HCT116 (cell line): ENCODE measurements at regions not wholly inside any gene's neighbourhood (a gene's known extent, or its start where the extent isn't known, plus 50 kb on each side); places are given as distances from the start of the nearest gene placed in this dataset.

Experiments
- ATAC-seq: fragments of 200-7000 bp; cut with Tn5 transposase; 2 replicates; pipeline ENCODE4 v1.9.1; 2020; ENCODE audit warnings: mild to moderate bottlenecking, moderate library complexity
- BruUV-seq: library from RNA; stranded (reverse); fragments of 400-500 nt; replicated peaks from 2 replicates; lab custom pipeline; 2021; lab: Mats Ljungman, UMichigan
- CTCF ChIA-PET: fragments of 300-600 bp; sonication (Branson Sonifier 250); formaldehyde crosslinking; loops from one replicate; lab custom pipeline; 2021; ENCODE audit warnings: antibody characterized with exemption; lab: Charles Lee
- POLR2A ChIA-PET: fragments of 300-600, 350-600 bp; sonication (Branson Sonifier 250); formaldehyde crosslinking; loops from one replicate; lab custom pipeline; 2021; ENCODE audit warnings: antibody characterized with exemption; lab: Charles Lee
- RAD21 ChIA-PET, 2 experiments: fragments of 300-600 bp; sonication (Branson Sonifier 250); formaldehyde crosslinking; loops; one replicate each; lab custom pipeline; 2023; ENCODE audit warnings: low total read pairs in 2 of 2; ENCODE audit not compliant: uncharacterized antibody in 2 of 2, unreplicated experiment in 2 of 2, low non-redundant PET in 1 of 2; lab: Charles Lee
- DNase-seq: peaks from one replicate; pipeline ENCODE4 v3.0.0-alpha.2; 2010; ENCODE audit warnings: low read depth, low spot score
- H2AFZ ChIP-seq: fragments of 200-600 bp; shearing (Covaris generic), sonication (generic); 2 replicates; pipeline ENCODE4 v1.6.1; 2017; ENCODE audit warnings: low read depth, mixed run types, mixed read lengths, antibody characterized with exemption, low read length; ENCODE audit not compliant: poor library complexity, severe bottlenecking
- H3K27ac ChIP-seq: 2 replicates; pipeline ENCODE4 v1.5.1; 2012; ENCODE audit warnings: low read depth, low read length
- H3K27me3 ChIP-seq: fragments of 200-600 bp; sonication (generic); 2 replicates; pipeline ENCODE4 v1.6.1; 2016; ENCODE audit warnings: mixed run types, low read length, mixed read lengths; ENCODE audit not compliant: insufficient read depth
- H3K36me3 ChIP-seq, 2 experiments: fragments of 200-500 bp in 1 of 2; fragments of 200-600 bp in 1 of 2; sonication (Bioruptor generic) in 1 of 2; sonication (generic) in 1 of 2; 2 replicates each; pipeline versions ENCODE4 v1.5.1 to v1.6.1; 2014 to 2016; ENCODE audit warnings: low read length in 2 of 2, inconsistent platforms in 1 of 2, mixed read lengths in 1 of 2, mixed run types in 1 of 2; ENCODE audit not compliant: insufficient read depth in 2 of 2, control insufficient read depth in 1 of 2
- H3K4me1 ChIP-seq, 2 experiments: fragments of 200-600 bp in 1 of 2; sonication (generic) in 1 of 2; 2 replicates each; pipeline versions ENCODE4 v1.5.1 to v1.6.1; 2012 to 2017; ENCODE audit warnings: low read length in 2 of 2, inconsistent platforms in 1 of 2, mild to moderate bottlenecking in 1 of 2, mixed read lengths in 1 of 2, mixed run types in 1 of 2, moderate library complexity in 1 of 2; ENCODE audit not compliant: insufficient read depth in 2 of 2, control insufficient read depth in 1 of 2
- H3K4me2 ChIP-seq: fragments of 200-600 bp; sonication (generic); 2 replicates; pipeline ENCODE4 v1.6.1; 2017; ENCODE audit warnings: mixed run types, low read length, mixed read lengths
- H3K4me3 ChIP-seq, 2 experiments: fragments of 200-600 bp in 1 of 2; sonication (generic) in 1 of 2; replicated peaks in 1 of 2; 2 replicates each; pipeline ENCODE4 v1.5.1; 2011 to 2016; ENCODE audit warnings: low read length in 2 of 2, control low read depth in 1 of 2, low read depth in 1 of 2, mild to moderate bottlenecking in 1 of 2, mixed read lengths in 1 of 2, mixed run types in 1 of 2
- H3K79me2 ChIP-seq: fragments of 200-600 bp; sonication (generic); 2 replicates; pipeline ENCODE4 v1.6.1; 2017; ENCODE audit warnings: mild to moderate bottlenecking, mixed run types, low read length, moderate library complexity, mixed read lengths; ENCODE audit not compliant: insufficient read depth
- H3K9ac ChIP-seq: fragments of 200-600 bp; sonication (generic); 2 replicates; pipeline ENCODE4 v1.6.1; 2016; ENCODE audit warnings: low read length, mixed read lengths
- H3K9me2 ChIP-seq: fragments of 200-600 bp; sonication (generic), shearing (Covaris generic); 2 replicates; pipeline ENCODE4 v1.6.1; 2017; ENCODE audit warnings: mixed run types, mild to moderate bottlenecking, moderate library complexity; ENCODE audit not compliant: insufficient read depth
- H3K9me3 ChIP-seq, 2 experiments: fragments of 200-500 bp in 1 of 2; fragments of 200-600 bp in 1 of 2; sonication (Bioruptor generic) in 1 of 2; sonication (generic) in 1 of 2; 2 replicates each; pipeline ENCODE4 v1.6.1; 2014 to 2017; ENCODE audit warnings: low read length in 2 of 2, mixed read lengths in 2 of 2, inconsistent platforms in 1 of 2, low read depth in 1 of 2, mild to moderate bottlenecking in 1 of 2, mixed run types in 1 of 2, moderate library complexity in 1 of 2; ENCODE audit not compliant: control insufficient read depth in 1 of 2, insufficient read depth in 1 of 2
- H4K20me1 ChIP-seq: fragments of 200-600 bp; sonication (generic), shearing (Covaris generic); 2 replicates; pipeline ENCODE4 v1.6.1; 2017; ENCODE audit warnings: mixed run types, mild to moderate bottlenecking, moderate library complexity; ENCODE audit not compliant: insufficient read depth
- CBX3 ChIP-seq: IDR thresholded peaks from 2 replicates; pipeline ENCODE4 v1.6.1; 2012; ENCODE audit warnings: low read depth
- EGR1 ChIP-seq: IDR thresholded peaks from 2 replicates; pipeline ENCODE4 v1.6.1; 2012; ENCODE audit warnings: low read depth
- ELF1 ChIP-seq: IDR thresholded peaks from 2 replicates; pipeline ENCODE4 v1.6.1; 2012; ENCODE audit warnings: low read depth, borderline replicate concordance
- FOSL1 ChIP-seq: IDR thresholded peaks from 2 replicates; pipeline ENCODE4 v1.6.1; 2012; ENCODE audit warnings: low read depth
- JUND ChIP-seq: IDR thresholded peaks from 2 replicates; pipeline ENCODE4 v1.6.1; 2012
- POLR2A ChIP-seq: IDR thresholded peaks from 2 replicates; pipeline ENCODE4 v1.7.0; 2011; ENCODE audit warnings: borderline replicate concordance; ENCODE audit not compliant: insufficient read depth, insufficient read length; ENCODE audit errors: extremely low read depth
- POLR2AphosphoS5 ChIP-seq: IDR thresholded peaks from 2 replicates; pipeline ENCODE4 v1.6.1; 2011; ENCODE audit warnings: mild to moderate bottlenecking, low read depth, low read length, moderate library complexity
- SIN3A ChIP-seq: IDR thresholded peaks from 2 replicates; pipeline ENCODE4 v1.6.1; 2012; ENCODE audit warnings: low read depth
- ZNF274 ChIP-seq: fragments of 200-500 bp; sonication (Bioruptor generic); IDR thresholded peaks from 2 replicates; pipeline ENCODE4 v1.6.1; 2014; ENCODE audit warnings: mild to moderate bottlenecking, low read depth, low read length, inconsistent platforms
- intact Hi-C: fragments of 100-400 bp; cut with micrococcal nuclease; formaldehyde crosslinking; loops from 2 replicates; pipeline ENCODE4 v1.10.0; 2022
- TF ChIP-seq, protein P1 (sequence below): IDR thresholded peaks from 2 replicates; pipeline ENCODE4 v1.6.1; 2012
- TF ChIP-seq, protein P2 (sequence below), 3 experiments: fragments of 200-600 bp in 1 of 3; sonication (generic) in 1 of 3; IDR thresholded peaks in 2 of 3; conservative IDR thresholded peaks in 1 of 3; 2 replicates each; pipeline ENCODE4 v1.5.1; 2012 to 2017; ENCODE audit warnings: low read depth in 2 of 3, low read length in 2 of 3, antibody characterized with exemption in 1 of 3, borderline replicate concordance in 1 of 3, control low read depth in 1 of 3, mild to moderate bottlenecking in 1 of 3, mixed read lengths in 1 of 3, mixed run types in 1 of 3, moderate library complexity in 1 of 3; ENCODE audit not compliant: insufficient read depth in 1 of 3
- TF ChIP-seq, protein P3 (sequence below): IDR thresholded peaks from 2 replicates; pipeline ENCODE4 v1.6.1; 2011; ENCODE audit warnings: mild to moderate bottlenecking, low read length, moderate library complexity; ENCODE audit not compliant: insufficient replicate concordance; ENCODE audit errors: extremely low read depth

DNA sequence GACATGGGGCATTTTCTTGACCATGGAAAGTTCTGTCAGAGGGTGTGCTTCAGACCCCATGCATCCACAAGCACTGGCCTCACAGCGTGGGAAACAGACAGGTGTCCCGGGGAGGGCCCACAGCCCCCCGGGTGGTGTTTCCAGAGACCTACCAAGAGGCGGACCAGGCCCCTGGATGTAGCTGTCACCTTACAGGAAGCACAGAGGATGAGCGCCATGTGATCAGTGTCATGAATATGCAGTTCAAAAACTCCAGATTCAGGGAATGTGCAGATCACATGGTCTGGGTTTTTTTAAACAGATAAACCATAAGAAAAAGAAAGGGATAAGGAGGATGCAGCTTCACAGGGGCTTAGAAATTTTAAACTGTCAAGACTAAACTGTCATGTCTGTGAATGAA, 61.0 kb upstream of the SPATA13 start:
- TF ChIP-seq ZNF274 (no peak), JUND (no peak), CBX3 (no peak)
- TF ChIP-seq, protein P1, sequence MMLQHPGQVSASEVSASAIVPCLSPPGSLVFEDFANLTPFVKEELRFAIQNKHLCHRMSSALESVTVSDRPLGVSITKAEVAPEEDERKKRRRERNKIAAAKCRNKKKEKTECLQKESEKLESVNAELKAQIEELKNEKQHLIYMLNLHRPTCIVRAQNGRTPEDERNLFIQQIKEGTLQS: no peak
- TF ChIP-seq, protein P2, sequence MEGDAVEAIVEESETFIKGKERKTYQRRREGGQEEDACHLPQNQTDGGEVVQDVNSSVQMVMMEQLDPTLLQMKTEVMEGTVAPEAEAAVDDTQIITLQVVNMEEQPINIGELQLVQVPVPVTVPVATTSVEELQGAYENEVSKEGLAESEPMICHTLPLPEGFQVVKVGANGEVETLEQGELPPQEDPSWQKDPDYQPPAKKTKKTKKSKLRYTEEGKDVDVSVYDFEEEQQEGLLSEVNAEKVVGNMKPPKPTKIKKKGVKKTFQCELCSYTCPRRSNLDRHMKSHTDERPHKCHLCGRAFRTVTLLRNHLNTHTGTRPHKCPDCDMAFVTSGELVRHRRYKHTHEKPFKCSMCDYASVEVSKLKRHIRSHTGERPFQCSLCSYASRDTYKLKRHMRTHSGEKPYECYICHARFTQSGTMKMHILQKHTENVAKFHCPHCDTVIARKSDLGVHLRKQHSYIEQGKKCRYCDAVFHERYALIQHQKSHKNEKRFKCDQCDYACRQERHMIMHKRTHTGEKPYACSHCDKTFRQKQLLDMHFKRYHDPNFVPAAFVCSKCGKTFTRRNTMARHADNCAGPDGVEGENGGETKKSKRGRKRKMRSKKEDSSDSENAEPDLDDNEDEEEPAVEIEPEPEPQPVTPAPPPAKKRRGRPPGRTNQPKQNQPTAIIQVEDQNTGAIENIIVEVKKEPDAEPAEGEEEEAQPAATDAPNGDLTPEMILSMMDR (IDR thresholded peaks at IDR 0.05 in 2 of 3, conservative IDR thresholded peaks at IDR 0.05 in 1 of 3; ENCODE audit: borderline replicate concordance in 1 of 3, insufficient read depth in 1 of 3, low read depth in 2 of 3, low read length in 2 of 3): no peak

DNA sequence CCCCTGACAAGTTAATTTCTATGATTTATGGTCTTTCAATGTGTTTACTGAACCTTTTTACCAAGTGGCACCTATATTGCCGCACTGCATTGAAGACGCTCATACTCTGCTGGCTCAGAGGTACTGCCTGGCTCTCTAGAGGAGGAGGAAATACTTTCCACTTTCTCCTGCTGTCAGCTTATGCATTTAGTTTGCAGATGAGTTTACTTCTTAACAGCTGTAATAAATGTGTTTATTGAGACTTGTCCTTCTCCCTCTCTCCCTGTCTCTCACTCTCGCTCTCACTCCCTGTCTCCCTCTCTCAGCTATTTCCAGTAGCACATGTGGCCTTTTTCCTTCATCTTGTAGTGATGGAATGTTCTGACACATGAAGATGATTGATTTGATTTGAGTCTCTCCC, 60.3 kb upstream of the SPATA13 start:
- ChIA-PET RAD21 (interaction anchor here in 1 of 2 experiments (0.7 kb wide), 1 partner anchor 79 kb away, joined by 3 read pairs; no protein-coding TSS in a partner anchor), CTCF (no interaction called here)
- BruUV-seq: no TSS peak
- TF ChIP-seq, protein P2 (IDR thresholded peaks at IDR 0.05 in 2 of 3, conservative IDR thresholded peaks at IDR 0.05 in 1 of 3; ENCODE audit: borderline replicate concordance in 1 of 3, insufficient read depth in 1 of 3, low read depth in 2 of 3, low read length in 2 of 3): no peak
- TF ChIP-seq POLR2A (no peak), FOSL1 (no peak), POLR2AphosphoS5 (no peak), EGR1 (no peak), SIN3A (no peak), JUND (no peak), ELF1 (no peak)
- TF ChIP-seq, protein P3, sequence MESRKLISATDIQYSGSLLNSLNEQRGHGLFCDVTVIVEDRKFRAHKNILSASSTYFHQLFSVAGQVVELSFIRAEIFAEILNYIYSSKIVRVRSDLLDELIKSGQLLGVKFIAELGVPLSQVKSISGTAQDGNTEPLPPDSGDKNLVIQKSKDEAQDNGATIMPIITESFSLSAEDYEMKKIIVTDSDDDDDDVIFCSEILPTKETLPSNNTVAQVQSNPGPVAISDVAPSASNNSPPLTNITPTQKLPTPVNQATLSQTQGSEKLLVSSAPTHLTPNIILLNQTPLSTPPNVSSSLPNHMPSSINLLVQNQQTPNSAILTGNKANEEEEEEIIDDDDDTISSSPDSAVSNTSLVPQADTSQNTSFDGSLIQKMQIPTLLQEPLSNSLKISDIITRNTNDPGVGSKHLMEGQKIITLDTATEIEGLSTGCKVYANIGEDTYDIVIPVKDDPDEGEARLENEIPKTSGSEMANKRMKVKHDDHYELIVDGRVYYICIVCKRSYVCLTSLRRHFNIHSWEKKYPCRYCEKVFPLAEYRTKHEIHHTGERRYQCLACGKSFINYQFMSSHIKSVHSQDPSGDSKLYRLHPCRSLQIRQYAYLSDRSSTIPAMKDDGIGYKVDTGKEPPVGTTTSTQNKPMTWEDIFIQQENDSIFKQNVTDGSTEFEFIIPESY: no peak

More for the DNA sequence above, 61.0 kb upstream of the SPATA13 start:
- H3K27me3 ChIP-seq: peaks cover 7% of the 10 kb centered on the region; the same call in 1 of the 2 replicates
- no peak overlapping the region for H2AFZ ChIP-seq
- DNase-seq (no peak), ATAC-seq (no peak)
- no peaks in the 10 kb centered on the region; a peak in 1 of 4 replicates for H3K36me3 ChIP-seq
- no peaks in the 10 kb centered on the region for H3K9me3 ChIP-seq
- intact Hi-C loops: no loop called here
- H3K9ac ChIP-seq: no peak overlapping the region
- H3K27ac ChIP-seq: no peak overlapping the region
- no peak overlapping the region for H3K4me3 ChIP-seq
- RAD21 ChIA-PET: no interaction called here
- H3K4me1 ChIP-seq: no peaks in the 10 kb centered on the region
- POLR2A ChIA-PET: interaction anchor here (0.6 kb wide), 1 partner anchor 166 kb away, joined by 3 read pairs; no protein-coding TSS in a partner anchor
- no peaks in the 10 kb centered on the region for H4K20me1 ChIP-seq
- no peaks in the 10 kb centered on the region for H3K9me2 ChIP-seq
- H3K4me2 ChIP-seq: no peak overlapping the region
- BruUV-seq: no TSS peak
- CTCF ChIA-PET: no interaction called here
- H3K79me2 ChIP-seq: no peaks in the 10 kb centered on the region

More for the DNA sequence above, 60.3 kb upstream of the SPATA13 start:
- Histone ChIP-seq H3K9me3 (no peaks in the 10 kb centered on the region), H4K20me1 (no peaks in the 10 kb centered on the region), H3K9ac (no peak overlapping the region), H3K4me3 (no peak overlapping the region), H3K9me2 (no peaks in the 10 kb centered on the region), H2AFZ (no peak overlapping the region), H3K4me1 (no peaks in the 10 kb centered on the region), H3K4me2 (no peak overlapping the region), H3K27ac (no peak overlapping the region), H3K27me3 (peaks cover 7% of the 10 kb centered on the region; the same call in 1 of the 2 replicates), H3K36me3 (no peaks in the 10 kb centered on the region; a peak in 1 of 4 replicates), H3K79me2 (no peaks in the 10 kb centered on the region)
- POLR2A ChIA-PET: interaction anchor here (0.6 kb wide), 1 partner anchor 167 kb away, joined by 3 read pairs; no protein-coding TSS in a partner anchor
- intact Hi-C loops: no loop called here
- DNase-seq: no peak
- no peak for ATAC-seq
